ENCODE measurements at regions not wholly inside any gene's neighbourhood (a gene's known extent, or its start where the extent isn't known, plus 50 kb on each side); places are given as distances from the start of the nearest gene placed in this dataset.

DNA sequence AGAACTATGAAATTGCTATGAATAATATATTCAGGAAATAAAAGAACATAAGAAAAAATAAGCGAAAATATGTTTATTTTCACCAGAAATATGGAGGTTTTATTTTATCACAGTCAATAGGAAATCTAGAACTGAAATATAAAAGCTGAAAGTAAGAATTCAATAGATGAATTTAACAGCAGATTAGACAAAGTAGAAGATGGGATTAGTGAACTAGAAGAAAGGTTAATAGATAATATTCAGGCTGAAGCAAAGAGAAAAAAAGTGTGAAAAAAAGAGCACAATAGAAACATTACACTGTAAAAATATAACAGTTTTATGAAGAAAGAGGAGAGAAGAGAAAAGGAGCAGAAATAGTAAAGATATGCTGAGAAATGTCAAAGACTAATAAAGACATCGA lies 1152.1 kb downstream of the FAT4 start:
- TF ChIP-seq CTCF (IDR thresholded peaks at IDR 0.05; ENCODE audit: low read depth, low read length, poor library complexity, severe bottlenecking), result no peak
- no peak for TF ChIP-seq EZH2phosphoT487 (IDR thresholded peaks at IDR 0.05; ENCODE audit: borderline replicate concordance, low read length)
